SK-N-SH treated with all-trans-retinoic acid at 6 μM for 48 hours (cell line): ENCODE measurements at regions not wholly inside any gene's neighbourhood (a gene's known extent, or its start where the extent isn't known, plus 50 kb on each side); places are given as distances from the start of the nearest gene placed in this dataset.

ENCODE experiments used
- BACH2 ChIP-seq: fragments of 250-450 bp; sonication (Bioruptor Pico); IDR thresholded peaks from 2 replicates; pipeline ENCODE4 v1.9.0; 2021; ENCODE audit warnings: mild to moderate bottlenecking, borderline replicate concordance
- CSDC2 ChIP-seq: fragments of 250-450 bp; sonication (Bioruptor Pico); IDR thresholded peaks from 2 replicates; pipeline ENCODE4 v1.5.0; 2020; ENCODE audit warnings: mild to moderate bottlenecking, moderate library complexity
- ISL1 ChIP-seq: fragments of 250-450 bp; sonication (Bioruptor Pico); IDR thresholded peaks from 2 replicates; pipeline ENCODE4 v2.1.2; 2022; ENCODE audit warnings: mild to moderate bottlenecking, moderate library complexity
- PATZ1 ChIP-seq: fragments of 250-450 bp; sonication (Bioruptor Pico); IDR thresholded peaks from 2 replicates; pipeline ENCODE4 v1.8.0; 2020; ENCODE audit warnings: mild to moderate bottlenecking, moderate library complexity, borderline replicate concordance
- RARB ChIP-seq: fragments of 250-450 bp; sonication (Bioruptor Pico); IDR thresholded peaks from 2 replicates; pipeline ENCODE4 v1.8.0; 2021; ENCODE audit warnings: mild to moderate bottlenecking, moderate library complexity
- TCF4 ChIP-seq: fragments of 250-450 bp; sonication (Bioruptor Pico); IDR thresholded peaks from 2 replicates; pipeline ENCODE4 v1.8.0; 2021; ENCODE audit warnings: mild to moderate bottlenecking, moderate library complexity, borderline replicate concordance
- TOX ChIP-seq: fragments of 250-450 bp; sonication (Bioruptor Pico); IDR thresholded peaks from 2 replicates; pipeline ENCODE4 v1.8.0; 2021; ENCODE audit warnings: mild to moderate bottlenecking, moderate library complexity, borderline replicate concordance
- ZFP30 ChIP-seq: fragments of 450-650 bp; formaldehyde crosslinking; IDR thresholded peaks from 2 replicates; pipeline ENCODE4 v1.5.0; 2022; ENCODE audit warnings: mild to moderate bottlenecking, moderate library complexity

GRCh38 chr15:69853544-69853951, 244.2 kb downstream of the TLE3 start:
- no peak for TF ChIP-seq CSDC2 (CRISPR knock-in tag)
- no peak for TF ChIP-seq RARB (CRISPR knock-in tag)
- TF ChIP-seq BACH2 (CRISPR knock-in tag): no peak
- TF ChIP-seq TOX (CRISPR knock-in tag): no peak
- no peak for TF ChIP-seq TCF4 (CRISPR knock-in tag)
- no peak for TF ChIP-seq ZFP30
- no peak for TF ChIP-seq PATZ1 (CRISPR knock-in tag)
- TF ChIP-seq ISL1 (CRISPR knock-in tag): no peak
